Nephron (organoid): ENCODE measurements at regions not wholly inside any gene's neighbourhood (a gene's known extent, or its start where the extent isn't known, plus 50 kb on each side); places are given as distances from the start of the nearest gene placed in this dataset.
A peak's percentile ranks its signal among the peaks of the same experiment; 100 is the strongest.

Experiments used
- H3K27ac Mint-ChIP-seq, 3 experiments: 2 replicates each; pipeline ENCODE4 v1.8.0; 2020; ENCODE audit warnings: mixed read lengths in 3 of 3, mild to moderate bottlenecking in 2 of 3, moderate library complexity in 1 of 3
- H3K27me3 Mint-ChIP-seq: 2 replicates; pipeline ENCODE4 v1.8.0; 2021; ENCODE audit warnings: low read depth, mild to moderate bottlenecking, moderate library complexity, mixed read lengths
- H3K36me3 Mint-ChIP-seq: 2 replicates; pipeline ENCODE4 v1.8.0; 2020; ENCODE audit warnings: low read depth, mixed read lengths
- H3K4me1 Mint-ChIP-seq: 2 replicates; pipeline ENCODE4 v1.8.0; 2020; ENCODE audit warnings: mixed read lengths
- H3K4me3 Mint-ChIP-seq, 3 experiments: 2 replicates each; pipeline ENCODE4 v1.8.0; 2020; ENCODE audit warnings: mild to moderate bottlenecking in 3 of 3, mixed read lengths in 3 of 3, moderate library complexity in 2 of 3
- H3K9me3 Mint-ChIP-seq: 2 replicates; pipeline ENCODE4 v1.8.0; 2020; ENCODE audit warnings: mixed read lengths
- TF ChIP-seq, protein P1 (sequence below), 3 experiments: fragments of 200-600 bp; sonication (generic); IDR thresholded peaks; one replicate each; pipeline ENCODE4 v1.5.0; 2021; ENCODE audit warnings: antibody characterized with exemption in 3 of 3; ENCODE audit not compliant: unreplicated experiment in 3 of 3

DNA sequence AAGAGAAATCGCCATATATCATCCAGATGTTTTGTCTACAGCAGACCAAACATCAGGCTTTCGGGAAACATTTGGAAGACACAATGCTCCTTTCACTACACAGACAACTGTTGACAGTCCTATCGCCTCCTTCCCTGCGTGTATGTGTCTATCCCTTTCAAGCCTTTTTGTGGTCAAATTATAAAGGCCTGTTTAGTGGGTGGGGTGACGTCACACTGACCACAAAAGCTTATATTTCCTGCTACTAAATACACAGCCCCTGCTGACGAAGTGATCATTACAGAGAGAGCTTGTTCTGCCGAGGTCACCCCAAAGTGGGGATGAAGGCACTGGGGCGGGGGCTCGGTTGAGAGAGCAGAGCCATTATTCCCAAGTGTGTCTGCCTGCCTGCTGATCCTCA lies 302.7 kb upstream of the TNP1 start:
- H3K27me3 Mint-ChIP-seq, result no peaks in the 10 kb centered on the region
- H3K27ac Mint-ChIP-seq, result peak overlapping the region; percentile 24 to 78 (median 58)
- H3K4me1 Mint-ChIP-seq, result peaks cover 55% of the 10 kb centered on the region
- H3K9me3 Mint-ChIP-seq, result no peaks in the 10 kb centered on the region
- no peak overlapping the region for H3K4me3 Mint-ChIP-seq
- TF ChIP-seq, protein P1, sequence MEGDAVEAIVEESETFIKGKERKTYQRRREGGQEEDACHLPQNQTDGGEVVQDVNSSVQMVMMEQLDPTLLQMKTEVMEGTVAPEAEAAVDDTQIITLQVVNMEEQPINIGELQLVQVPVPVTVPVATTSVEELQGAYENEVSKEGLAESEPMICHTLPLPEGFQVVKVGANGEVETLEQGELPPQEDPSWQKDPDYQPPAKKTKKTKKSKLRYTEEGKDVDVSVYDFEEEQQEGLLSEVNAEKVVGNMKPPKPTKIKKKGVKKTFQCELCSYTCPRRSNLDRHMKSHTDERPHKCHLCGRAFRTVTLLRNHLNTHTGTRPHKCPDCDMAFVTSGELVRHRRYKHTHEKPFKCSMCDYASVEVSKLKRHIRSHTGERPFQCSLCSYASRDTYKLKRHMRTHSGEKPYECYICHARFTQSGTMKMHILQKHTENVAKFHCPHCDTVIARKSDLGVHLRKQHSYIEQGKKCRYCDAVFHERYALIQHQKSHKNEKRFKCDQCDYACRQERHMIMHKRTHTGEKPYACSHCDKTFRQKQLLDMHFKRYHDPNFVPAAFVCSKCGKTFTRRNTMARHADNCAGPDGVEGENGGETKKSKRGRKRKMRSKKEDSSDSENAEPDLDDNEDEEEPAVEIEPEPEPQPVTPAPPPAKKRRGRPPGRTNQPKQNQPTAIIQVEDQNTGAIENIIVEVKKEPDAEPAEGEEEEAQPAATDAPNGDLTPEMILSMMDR (IDR thresholded peaks at IDR 0.05; ENCODE audit: unreplicated experiment in 3 of 3), result no peak
- H3K36me3 Mint-ChIP-seq, result no peaks in the 10 kb centered on the region

DNA sequence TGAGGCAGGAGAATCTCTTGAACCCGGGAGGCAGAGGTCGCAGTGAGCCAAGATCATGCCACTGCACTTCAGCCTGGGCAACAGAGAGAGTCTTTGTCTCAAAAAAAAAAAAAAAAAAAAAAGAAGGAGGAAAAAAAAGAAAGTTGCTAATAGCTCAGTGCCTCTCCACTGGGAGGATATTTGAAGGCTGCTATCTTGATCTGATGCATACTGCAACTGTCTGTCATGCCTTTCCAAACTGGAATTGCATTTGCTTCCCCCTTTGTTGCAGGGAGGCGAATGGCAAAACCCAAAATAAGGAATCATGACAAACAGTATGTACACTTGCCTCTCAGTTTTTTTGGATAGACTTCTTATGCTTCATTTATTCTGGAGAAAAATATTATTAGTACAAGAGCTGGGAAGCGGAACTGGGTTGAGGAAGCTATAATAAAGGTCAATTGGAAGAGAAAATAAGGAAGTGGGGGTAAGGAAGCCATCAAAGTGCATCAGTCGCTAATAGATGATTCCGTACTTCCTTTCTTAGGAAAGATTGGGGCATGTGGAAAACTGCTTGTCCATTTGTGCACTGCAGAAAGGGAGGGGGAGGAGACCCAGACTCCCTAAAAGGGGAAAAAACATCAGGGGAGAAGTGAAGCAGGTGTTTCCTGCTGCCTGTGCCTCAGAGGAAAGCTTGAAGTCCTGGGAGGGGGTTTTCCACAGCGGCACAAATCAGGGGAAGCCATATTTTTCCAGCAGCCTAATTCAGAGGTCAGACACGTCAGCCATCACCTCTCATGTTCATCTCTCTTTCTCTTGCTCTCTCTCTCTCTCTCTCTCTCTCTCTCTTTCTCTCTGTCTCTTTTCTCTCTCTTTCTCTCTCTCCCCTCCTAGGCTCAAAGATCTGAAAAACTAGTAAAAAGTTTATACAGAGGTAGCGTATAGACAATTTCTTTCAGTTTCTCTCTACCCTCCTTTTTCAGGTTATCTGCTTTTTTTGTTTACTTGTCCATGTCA lies 301.4 kb upstream of the TNP1 start:
- H3K36me3 Mint-ChIP-seq, result no peaks in the 10 kb centered on the region
- H3K9me3 Mint-ChIP-seq, result no peaks in the 10 kb centered on the region
- TF ChIP-seq, protein P1 (IDR thresholded peaks at IDR 0.05; ENCODE audit: unreplicated experiment in 3 of 3), result no peak
- peak overlapping the region; percentile 58 to 78 (median 59) for H3K27ac Mint-ChIP-seq
- H3K4me1 Mint-ChIP-seq, result peaks cover 51% of the 10 kb centered on the region
- H3K4me3 Mint-ChIP-seq, result peak overlapping the region in 2 of 3 experiments; percentile 36 to 42
- H3K27me3 Mint-ChIP-seq, result no peaks in the 10 kb centered on the region

DNA sequence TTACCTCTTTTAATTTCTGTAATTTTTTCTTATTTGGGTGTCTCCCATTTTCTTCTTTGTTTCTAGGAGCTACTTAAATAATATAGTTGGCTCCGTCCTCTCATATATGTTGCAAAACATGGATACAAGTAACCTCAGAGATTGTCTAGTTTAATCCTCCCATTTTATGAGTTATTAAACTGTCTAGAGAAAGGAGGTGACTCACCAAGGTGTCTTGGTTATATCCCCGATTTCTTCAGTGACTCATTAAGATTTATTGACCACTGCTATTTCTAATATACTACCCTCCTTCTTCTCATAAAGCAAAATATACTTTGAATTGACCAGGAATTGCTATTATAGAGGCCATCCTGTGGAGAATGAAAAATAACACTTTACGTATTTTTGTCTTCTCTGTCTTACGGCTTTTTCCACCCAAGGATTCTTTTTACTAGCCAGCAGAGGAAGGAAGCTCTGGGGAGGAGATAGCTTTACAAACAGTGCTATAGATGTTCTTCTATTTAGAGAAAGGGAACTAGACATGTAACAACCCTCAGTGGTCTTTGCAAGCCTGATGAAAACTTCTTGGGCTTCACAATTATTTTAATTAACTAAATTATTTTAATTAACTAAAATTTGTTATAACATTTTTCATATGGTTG lies 300.4 kb upstream of the TNP1 start:
- Mint-ChIP-seq H3K36me3 (no peaks in the 10 kb centered on the region), H3K27me3 (no peaks in the 10 kb centered on the region), H3K27ac (peak overlapping the region in 2 of 3 experiments; percentile 16 to 28), H3K4me1 (peaks cover 44% of the 10 kb centered on the region), H3K9me3 (no peaks in the 10 kb centered on the region), H3K4me3 (no peak overlapping the region)
- TF ChIP-seq, protein P1 (IDR thresholded peaks at IDR 0.05; ENCODE audit: unreplicated experiment in 3 of 3), result no peak

DNA sequence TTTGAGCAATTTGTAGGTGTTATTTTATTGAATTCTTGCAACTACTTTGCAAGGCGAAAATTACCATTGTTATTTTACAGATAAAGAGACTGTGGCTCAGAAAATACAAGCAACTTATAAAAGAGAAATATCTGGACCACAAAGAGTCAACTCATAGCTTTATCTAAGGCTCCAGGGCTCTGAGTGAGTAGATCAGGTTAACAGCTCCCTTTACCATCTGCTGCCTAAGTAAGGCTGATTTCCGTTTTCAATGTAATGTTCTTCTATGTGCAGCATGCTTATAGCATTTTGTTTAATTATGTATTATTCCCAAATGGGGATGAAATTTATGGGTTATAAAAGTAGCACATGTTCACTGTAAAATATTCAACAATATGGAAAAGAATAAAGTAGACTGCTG lies 299.1 kb upstream of the TNP1 start:
- Mint-ChIP-seq H3K4me1 (peaks cover 33% of the 10 kb centered on the region), H3K36me3 (no peaks in the 10 kb centered on the region), H3K4me3 (no peak overlapping the region), H3K27me3 (no peaks in the 10 kb centered on the region), H3K27ac (no peak overlapping the region), H3K9me3 (no peaks in the 10 kb centered on the region)
- TF ChIP-seq, protein P1 (IDR thresholded peaks at IDR 0.05; ENCODE audit: unreplicated experiment in 3 of 3), result no peak

DNA sequence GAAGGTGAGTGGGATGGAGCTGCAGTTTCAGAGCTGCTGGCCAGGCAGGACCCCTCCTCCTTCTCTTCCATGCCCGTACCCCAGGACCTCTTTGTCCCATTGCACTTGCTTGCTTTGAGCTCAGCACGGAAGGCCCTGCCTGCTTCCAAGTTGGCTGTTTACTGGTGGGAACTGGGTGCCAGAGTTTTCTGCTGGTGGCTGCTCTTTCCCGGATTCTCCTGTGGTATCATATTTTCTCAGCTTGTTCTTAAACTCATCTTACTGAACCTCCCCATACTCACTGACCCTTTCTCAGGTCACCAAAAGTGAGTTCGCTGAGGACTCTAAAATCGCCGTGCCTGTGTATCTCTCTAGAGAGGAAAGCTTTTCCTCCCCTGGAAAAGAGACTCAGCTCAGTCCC lies 297.7 kb upstream of the TNP1 start:
- no peak overlapping the region for H3K27ac Mint-ChIP-seq
- peaks cover 21% of the 10 kb centered on the region for H3K4me1 Mint-ChIP-seq
- TF ChIP-seq, protein P1 (IDR thresholded peaks at IDR 0.05; ENCODE audit: unreplicated experiment in 3 of 3), result no peak
- H3K9me3 Mint-ChIP-seq, result no peaks in the 10 kb centered on the region
- H3K27me3 Mint-ChIP-seq, result peaks cover 3% of the 10 kb centered on the region
- no peak overlapping the region for H3K4me3 Mint-ChIP-seq
- no peaks in the 10 kb centered on the region for H3K36me3 Mint-ChIP-seq
